Activated CD4-positive, alpha-beta T cell treated with anti-CD3 and anti-CD28 coated beads for 36 hours (primary cell): ENCODE measurements at regions not wholly inside any gene's neighbourhood (a gene's known extent, or its start where the extent isn't known, plus 50 kb on each side); places are given as distances from the start of the nearest gene placed in this dataset. TPM values are rescaled to one million over a fixed set of nuclear protein-coding genes. Genes with fewer than 3 reads are reported as not detected.
A peak's percentile ranks its signal among the peaks of the same experiment; 100 is the strongest.
"Not testable (repeated sequence)": the region's sequence is repeated elsewhere in the genome, so short reads cannot be mapped to it uniquely, and the experiment has no call there.

Experiments
- ATAC-seq: fragments of 200-7000 bp; cut with Tn5 transposase; one replicate; pipeline ENCODE4 v1.10.0; 2021; ENCODE audit warnings: mild to moderate bottlenecking, moderate library complexity
- CTCF ChIA-PET: fragments of 350-600 bp; sonication (Branson Sonifier 250); formaldehyde crosslinking; loops from one replicate; lab custom pipeline; 2021; ENCODE audit warnings: antibody characterized with exemption; lab: Charles Lee
- POLR2A ChIA-PET: fragments of 350-600 bp; sonication (Branson Sonifier 250); formaldehyde crosslinking; loops from one replicate; lab custom pipeline; 2021; ENCODE audit warnings: antibody characterized with exemption, inconsistent platforms; lab: Charles Lee
- DNase-seq: peaks from one replicate; pipeline ENCODE4 v3.0.0-alpha.2; 2020
- H3K27ac Mint-ChIP-seq: one replicate; pipeline ENCODE4 v1.8.0; 2021; ENCODE audit warnings: mixed read lengths
- H3K27me3 Mint-ChIP-seq: one replicate; pipeline ENCODE4 v1.8.0; 2021; ENCODE audit warnings: mixed read lengths
- H3K36me3 Mint-ChIP-seq: one replicate; pipeline ENCODE4 v1.8.0; 2021; ENCODE audit warnings: low read depth, mixed read lengths
- H3K4me1 Mint-ChIP-seq: one replicate; pipeline ENCODE4 v1.8.0; 2021; ENCODE audit warnings: mixed read lengths
- H3K4me3 Mint-ChIP-seq: one replicate; pipeline ENCODE4 v1.8.0; 2021; ENCODE audit warnings: mild to moderate bottlenecking, moderate library complexity, mixed read lengths
- H3K9me3 Mint-ChIP-seq: one replicate; pipeline ENCODE4 v1.8.0; 2021; ENCODE audit warnings: low read depth, mixed read lengths
- intact Hi-C, 2 experiments: fragments of 100-400 bp; cut with DNase I in 1 of 2; cut with micrococcal nuclease in 1 of 2; formaldehyde crosslinking; loops; one replicate each; pipeline versions ENCODE4 v1.14.2 to v1.15.1; 2022 to 2024; cut with DNase I, micrococcal nuclease
- microRNA-seq: library from miRNA; unstranded; fragments of <30 nt; microRNA quantifications from one replicate; pipeline ENCODE4 v1.2.0, GENCODE V29; 2021; ENCODE audit warnings: borderline replicate concordance

- H3K4me1 Mint-ChIP-seq, H3K27me3 Mint-ChIP-seq, H3K36me3 Mint-ChIP-seq, intact Hi-C loops, ATAC-seq, DNase-seq, POLR2A ChIA-PET, H3K4me3 Mint-ChIP-seq, H3K27ac Mint-ChIP-seq, CTCF ChIA-PET, H3K9me3 Mint-ChIP-seq: not testable (repeated sequence)
These were observed 92.5 kb upstream of the POTEB3 start for GRCh38 chr15:21532785-21533184.

DNA sequence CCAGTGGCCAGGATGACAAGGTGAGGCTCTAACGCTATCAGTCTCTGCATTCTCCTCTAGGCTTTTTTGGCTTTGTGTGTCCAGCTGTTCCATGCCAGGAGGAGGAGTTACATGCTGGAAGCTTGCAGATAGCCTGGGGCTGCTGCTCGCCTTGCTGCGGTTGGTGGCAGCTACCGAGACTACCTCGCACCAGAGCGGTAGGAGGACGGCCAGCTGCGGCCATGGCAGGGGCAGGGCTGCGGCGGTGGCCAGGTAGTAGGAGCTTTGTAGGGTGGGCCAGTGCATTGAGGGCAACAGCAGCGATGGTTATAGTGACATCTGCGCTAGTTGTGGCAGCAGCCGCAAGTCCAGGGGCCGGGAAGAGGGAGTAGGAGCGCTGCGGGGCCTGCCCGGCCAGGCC, 75.9 kb upstream of the POTEB3 start:
- ATAC-seq, H3K36me3 Mint-ChIP-seq, H3K4me1 Mint-ChIP-seq, POLR2A ChIA-PET, H3K27me3 Mint-ChIP-seq, intact Hi-C loops, CTCF ChIA-PET, H3K4me3 Mint-ChIP-seq, H3K27ac Mint-ChIP-seq, DNase-seq, H3K9me3 Mint-ChIP-seq: not testable (repeated sequence)

DNA sequence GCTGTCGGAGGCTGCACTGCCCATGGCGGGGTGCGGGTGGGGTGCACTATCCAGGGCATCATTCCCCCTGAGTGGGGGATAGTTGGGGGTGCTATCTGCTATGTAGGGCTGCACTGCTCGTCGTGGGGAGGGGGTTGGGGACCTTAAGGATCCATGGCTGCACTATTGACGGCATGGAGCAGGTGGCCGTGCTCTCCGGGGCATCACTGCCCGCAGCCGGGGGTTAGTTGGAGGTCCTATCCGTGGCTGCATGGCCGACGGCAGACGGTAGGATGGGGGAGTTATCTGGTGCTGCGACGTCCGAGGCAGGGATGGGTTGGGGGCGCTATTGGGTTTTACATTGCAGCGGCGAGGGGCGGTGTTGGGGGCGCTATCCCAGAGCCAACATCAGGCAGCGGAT, 75.0 kb upstream of the POTEB3 start:
- CTCF ChIA-PET, DNase-seq, ATAC-seq, intact Hi-C loops, H3K9me3 Mint-ChIP-seq, H3K36me3 Mint-ChIP-seq, H3K4me1 Mint-ChIP-seq, POLR2A ChIA-PET, H3K4me3 Mint-ChIP-seq, H3K27ac Mint-ChIP-seq, H3K27me3 Mint-ChIP-seq: not testable (repeated sequence)

GRCh38 chr15:21503021-21503420, 62.7 kb upstream of the POTEB3 start:
- not testable (repeated sequence) for H3K27me3 Mint-ChIP-seq, DNase-seq, H3K36me3 Mint-ChIP-seq

More at GRCh38 chr15:21503021-21503420, 62.7 kb upstream of the POTEB3 start:
- ATAC-seq, result peak; percentile 65
- H3K4me1 Mint-ChIP-seq, H3K27ac Mint-ChIP-seq, H3K9me3 Mint-ChIP-seq, intact Hi-C loops, CTCF ChIA-PET, H3K4me3 Mint-ChIP-seq, POLR2A ChIA-PET: not testable (repeated sequence)

Small RNA genes in the stretch of these regions (microRNA-seq; reads per million reads assigned to microRNA genes)
- gene MIR5701-2, result not detected
